ENCODE measurements at regions not wholly inside any gene's neighbourhood (a gene's known extent, or its start where the extent isn't known, plus 50 kb on each side); places are given as distances from the start of the nearest gene placed in this dataset.

DNA sequence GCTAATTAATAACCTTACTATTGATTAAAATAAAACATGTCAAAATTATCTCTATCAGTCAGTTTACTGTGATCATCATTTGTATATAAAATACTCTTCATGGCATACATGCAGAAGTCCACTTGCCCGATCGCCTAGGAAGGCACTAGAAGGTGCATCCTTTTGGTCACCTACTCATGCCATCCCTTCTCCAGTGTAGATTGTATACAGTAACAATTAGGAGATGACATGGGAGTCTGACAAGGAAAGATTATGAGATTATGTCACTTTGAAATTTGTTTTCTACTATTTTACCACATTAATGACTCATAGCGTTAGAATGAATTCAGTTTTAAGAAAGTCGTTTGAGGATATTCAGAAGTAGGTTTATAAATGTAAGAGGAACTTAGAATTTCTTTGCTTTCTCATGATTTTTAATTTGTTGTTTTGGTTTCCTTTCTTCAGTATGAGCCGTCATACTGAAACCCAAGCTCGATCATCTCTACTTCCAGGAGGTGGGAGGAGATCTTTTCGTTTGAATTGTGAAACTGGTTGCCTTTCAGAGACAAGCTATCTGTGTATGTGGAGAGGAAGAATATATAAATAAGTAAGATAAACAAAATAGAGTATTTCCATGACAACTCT is 51.1 kb upstream of the UNC5C start:
- ChIA-PET POLR2A (no interaction called here), CTCF (no interaction called here)
- no peak overlapping the region for H3K27ac ChIP-seq (ENCODE audit: extremely low read depth, low read depth, low read length)

More for the DNA sequence above, 51.1 kb upstream of the UNC5C start:
- Histone ChIP-seq H3K36me3 (ENCODE audit: control insufficient read depth in 2 of 2, insufficient read depth in 1 of 2, low read length in 2 of 2) (no peaks in the 10 kb centered on the region), H3K4me3 (ENCODE audit: low read depth, low read length) (no peak overlapping the region), H3K4me1 (ENCODE audit: control insufficient read depth, insufficient read depth, low read length) (no peaks in the 10 kb centered on the region), H3K9me3 (ENCODE audit: control insufficient read depth, insufficient read depth, low read depth, low read length) (no peaks in the 10 kb centered on the region)
- TF ChIP-seq MYNN (tag by site-specific recombination; IDR thresholded peaks at IDR 0.05; ENCODE audit: borderline replicate concordance) (no peak), ZNF660 (tag by site-specific recombination; IDR thresholded peaks at IDR 0.05) (no peak), HOXA7 (CRISPR knock-in tag; IDR thresholded peaks at IDR 0.05; ENCODE audit: borderline replicate concordance) (no peak), BCL11A (tag by site-specific recombination; IDR thresholded peaks at IDR 0.05; ENCODE audit: low read depth) (no peak)

All from HEK293 (cell line).